Left ventricle myocardium inferior (tissue), 1 donor: ENCODE measurements at regions not wholly inside any gene's neighbourhood (a gene's known extent, or its start where the extent isn't known, plus 50 kb on each side); places are given as distances from the start of the nearest gene placed in this dataset.

ENCODE experiments used
- DNase-seq: peaks from one replicate; pipeline ENCODE4 v3.0.0-alpha.2; 2020
- H3K27ac ChIP-seq: fragments of 200-600 bp; replicated peaks from 2 replicates; pipeline ENCODE4 v1.8.0; 2021
- H3K27me3 ChIP-seq: fragments of 200-600 bp; 2 replicates; pipeline ENCODE4 v1.8.0; 2021; ENCODE audit warnings: low read depth
- H3K36me3 ChIP-seq: fragments of 200-600 bp; 2 replicates; pipeline ENCODE4 v1.8.0; 2021
- H3K4me1 ChIP-seq: fragments of 200-600 bp; 2 replicates; pipeline ENCODE4 v1.8.0; 2021
- H3K4me3 ChIP-seq: fragments of 200-600 bp; 2 replicates; pipeline ENCODE4 v1.8.0; 2021; ENCODE audit warnings: mild to moderate bottlenecking, moderate library complexity
- H3K9me3 ChIP-seq: fragments of 200-600 bp; replicated peaks from 2 replicates; pipeline ENCODE4 v1.8.0; 2021
- intact Hi-C: fragments of 100-400 bp; cut with micrococcal nuclease; formaldehyde crosslinking; loops from one replicate; pipeline ENCODE4 v1.11.0; 2022
- TF ChIP-seq, protein P1 (sequence below): fragments of 200-600 bp; IDR thresholded peaks from 2 replicates; pipeline ENCODE4 v1.8.0; 2021; ENCODE audit warnings: antibody characterized with exemption, mild to moderate bottlenecking, borderline replicate concordance
- donor health status: DM: no; HTN: yes; CAD: no; lungs with severe emphysema.

DNA sequence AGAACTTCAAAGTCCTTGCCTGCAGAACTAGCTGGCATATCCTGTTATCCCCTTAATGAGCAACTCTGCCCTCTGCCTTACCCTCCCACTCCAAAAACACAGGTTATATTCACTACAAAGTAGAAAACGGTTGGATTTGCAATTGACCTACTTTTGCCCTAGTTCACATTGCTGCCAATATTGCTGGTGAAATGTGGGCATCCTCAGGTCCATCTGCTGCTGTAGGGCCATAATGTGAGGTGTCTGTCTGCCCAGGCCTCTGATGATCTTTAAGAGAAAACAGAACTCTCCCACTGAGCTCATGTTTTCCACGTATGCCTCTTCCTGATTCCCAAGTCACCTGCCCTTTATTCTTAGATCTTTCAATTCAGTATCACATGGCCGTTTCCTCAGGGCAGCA, 294.0 kb upstream of the CDH20 start:
- Histone ChIP-seq H3K27ac (no peak overlapping the region), H3K4me3 (no peak overlapping the region), H3K27me3 (no peaks in the 10 kb centered on the region), H3K36me3 (no peaks in the 10 kb centered on the region), H3K4me1 (no peaks in the 10 kb centered on the region), H3K9me3 (no peaks in the 10 kb centered on the region)
- no peak for DNase-seq
- intact Hi-C loops = no loop called here
- TF ChIP-seq, protein P1, sequence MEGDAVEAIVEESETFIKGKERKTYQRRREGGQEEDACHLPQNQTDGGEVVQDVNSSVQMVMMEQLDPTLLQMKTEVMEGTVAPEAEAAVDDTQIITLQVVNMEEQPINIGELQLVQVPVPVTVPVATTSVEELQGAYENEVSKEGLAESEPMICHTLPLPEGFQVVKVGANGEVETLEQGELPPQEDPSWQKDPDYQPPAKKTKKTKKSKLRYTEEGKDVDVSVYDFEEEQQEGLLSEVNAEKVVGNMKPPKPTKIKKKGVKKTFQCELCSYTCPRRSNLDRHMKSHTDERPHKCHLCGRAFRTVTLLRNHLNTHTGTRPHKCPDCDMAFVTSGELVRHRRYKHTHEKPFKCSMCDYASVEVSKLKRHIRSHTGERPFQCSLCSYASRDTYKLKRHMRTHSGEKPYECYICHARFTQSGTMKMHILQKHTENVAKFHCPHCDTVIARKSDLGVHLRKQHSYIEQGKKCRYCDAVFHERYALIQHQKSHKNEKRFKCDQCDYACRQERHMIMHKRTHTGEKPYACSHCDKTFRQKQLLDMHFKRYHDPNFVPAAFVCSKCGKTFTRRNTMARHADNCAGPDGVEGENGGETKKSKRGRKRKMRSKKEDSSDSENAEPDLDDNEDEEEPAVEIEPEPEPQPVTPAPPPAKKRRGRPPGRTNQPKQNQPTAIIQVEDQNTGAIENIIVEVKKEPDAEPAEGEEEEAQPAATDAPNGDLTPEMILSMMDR = no peak

DNA sequence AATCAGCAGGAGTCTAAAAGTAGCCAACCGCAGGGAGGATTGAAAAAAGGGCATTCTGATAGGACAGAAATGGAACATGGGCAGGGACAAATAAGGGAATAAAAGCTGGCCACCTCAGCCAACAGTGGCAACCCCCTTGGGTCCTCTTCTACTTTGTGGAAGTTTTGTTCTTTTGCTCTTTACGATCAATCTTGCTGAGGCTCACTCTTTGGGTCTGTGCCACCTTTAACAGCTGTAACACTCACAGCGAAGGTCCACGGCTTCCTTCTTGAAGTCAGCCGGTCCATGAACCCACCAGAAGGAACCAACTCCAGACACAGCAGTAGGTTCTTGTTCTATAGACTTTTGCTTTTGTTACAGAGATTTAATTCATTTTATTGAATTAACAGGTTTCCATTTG, 285.4 kb upstream of the CDH20 start:
- H3K36me3 ChIP-seq = no peaks in the 10 kb centered on the region
- H3K9me3 ChIP-seq = peaks cover 22% of the 10 kb centered on the region
- intact Hi-C loops = no loop called here
- H3K4me1 ChIP-seq = no peaks in the 10 kb centered on the region
- no peak overlapping the region for H3K27ac ChIP-seq
- TF ChIP-seq, protein P1 = no peak
- DNase-seq = no peak
- no peaks in the 10 kb centered on the region for H3K27me3 ChIP-seq
- H3K4me3 ChIP-seq = no peak overlapping the region

DNA sequence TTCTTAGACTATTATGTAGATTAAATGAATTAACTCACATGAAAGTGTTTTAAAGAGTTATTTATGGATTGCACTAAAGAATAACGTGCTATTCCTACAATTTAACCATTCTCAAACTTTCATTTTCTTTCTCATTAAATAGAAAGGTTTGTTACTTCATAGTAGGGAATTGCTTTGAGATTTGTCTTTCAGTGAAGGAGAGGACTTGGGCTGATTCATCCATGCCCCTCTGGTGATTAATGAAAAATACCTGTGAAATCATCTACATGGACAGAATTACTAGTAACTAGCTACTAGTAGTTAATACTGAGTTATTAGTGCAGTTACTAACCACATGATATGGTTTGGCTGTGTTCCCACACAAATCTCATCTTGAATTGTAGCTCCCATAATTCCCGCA, 275.8 kb upstream of the CDH20 start:
- Histone ChIP-seq H3K9me3 (peaks cover 9% of the 10 kb centered on the region), H3K27ac (no peak overlapping the region), H3K4me1 (no peaks in the 10 kb centered on the region), H3K4me3 (no peak overlapping the region), H3K36me3 (no peaks in the 10 kb centered on the region), H3K27me3 (no peaks in the 10 kb centered on the region)
- DNase-seq = no peak
- TF ChIP-seq, protein P1 = no peak
- intact Hi-C loops = no loop called here

DNA sequence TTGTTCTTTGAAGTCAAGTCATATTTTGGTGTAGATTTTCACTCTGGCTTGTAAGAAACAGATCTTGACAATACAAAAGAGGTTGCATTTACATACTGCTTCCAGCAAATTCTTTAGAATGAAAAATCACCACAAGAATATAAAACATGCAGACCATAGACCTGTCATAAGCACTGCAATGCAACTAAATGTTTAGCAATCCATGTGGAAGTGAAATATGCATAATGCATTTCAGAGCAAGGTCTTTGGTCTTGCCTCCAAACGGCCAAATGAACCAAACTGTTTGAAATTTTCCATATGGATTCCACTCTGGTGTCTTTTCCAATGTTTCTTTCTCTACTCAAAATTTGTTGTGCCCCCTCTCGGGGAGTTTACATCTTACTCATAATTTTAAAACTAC, 271.0 kb upstream of the CDH20 start:
- Histone ChIP-seq H3K9me3 (no peaks in the 10 kb centered on the region), H3K27ac (no peak overlapping the region), H3K36me3 (no peaks in the 10 kb centered on the region), H3K4me1 (no peaks in the 10 kb centered on the region), H3K4me3 (no peak overlapping the region), H3K27me3 (no peaks in the 10 kb centered on the region)
- TF ChIP-seq, protein P1 = no peak
- DNase-seq = no peak
- intact Hi-C loops = no loop called here

DNA sequence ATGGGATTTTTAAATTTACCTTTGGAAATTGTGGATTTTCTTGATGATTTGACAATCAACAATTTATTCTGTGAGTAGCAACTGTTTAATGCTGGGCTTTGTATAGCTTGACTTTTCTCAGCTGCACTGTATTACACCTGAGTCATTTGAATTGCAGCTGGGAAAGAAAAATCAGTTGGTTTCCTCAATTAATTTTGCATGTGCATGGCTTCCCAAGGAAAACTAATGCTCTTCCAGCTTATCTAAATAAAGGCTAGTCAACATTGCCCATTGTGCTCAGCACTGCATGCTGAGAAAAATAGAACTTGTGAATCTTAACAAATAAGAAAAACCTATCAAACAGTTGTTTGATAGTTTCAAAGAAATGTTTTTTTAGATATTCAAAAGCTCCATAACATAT, 268.3 kb upstream of the CDH20 start:
- no peaks in the 10 kb centered on the region for H3K27me3 ChIP-seq
- H3K9me3 ChIP-seq = no peaks in the 10 kb centered on the region
- no peaks in the 10 kb centered on the region for H3K36me3 ChIP-seq
- H3K27ac ChIP-seq = no peak overlapping the region
- no peak for DNase-seq
- no peaks in the 10 kb centered on the region for H3K4me1 ChIP-seq
- intact Hi-C loops = no loop called here
- TF ChIP-seq, protein P1 = no peak
- no peak overlapping the region for H3K4me3 ChIP-seq

- H3K36me3 ChIP-seq = no peaks in the 10 kb centered on the region
- H3K27ac ChIP-seq = no peak overlapping the region
- DNase-seq = no peak
- no peaks in the 10 kb centered on the region for H3K27me3 ChIP-seq
- H3K4me3 ChIP-seq = no peak overlapping the region
- intact Hi-C loops = no loop called here
- TF ChIP-seq, protein P1 = no peak
- H3K4me1 ChIP-seq = no peaks in the 10 kb centered on the region
- no peaks in the 10 kb centered on the region for H3K9me3 ChIP-seq
Observed at GRCh38 chr18:61076986-61077385, 256.2 kb upstream of the CDH20 start.
